Middle frontal gyrus (tissue), 1 donor: ENCODE measurements at regions not wholly inside any gene's neighbourhood (a gene's known extent, or its start where the extent isn't known, plus 50 kb on each side); places are given as distances from the start of the nearest gene placed in this dataset.

ENCODE experiments used
- DNase-seq: peaks from one replicate; pipeline ENCODE4 v3.0.0-alpha.2; 2015; ENCODE audit warnings: low spot score; ENCODE audit errors: extremely low spot score

- no peak for DNase-seq
Measured at GRCh38 chr10:78550716-78551115, 517.1 kb downstream of the RPS24 start.

DNA sequence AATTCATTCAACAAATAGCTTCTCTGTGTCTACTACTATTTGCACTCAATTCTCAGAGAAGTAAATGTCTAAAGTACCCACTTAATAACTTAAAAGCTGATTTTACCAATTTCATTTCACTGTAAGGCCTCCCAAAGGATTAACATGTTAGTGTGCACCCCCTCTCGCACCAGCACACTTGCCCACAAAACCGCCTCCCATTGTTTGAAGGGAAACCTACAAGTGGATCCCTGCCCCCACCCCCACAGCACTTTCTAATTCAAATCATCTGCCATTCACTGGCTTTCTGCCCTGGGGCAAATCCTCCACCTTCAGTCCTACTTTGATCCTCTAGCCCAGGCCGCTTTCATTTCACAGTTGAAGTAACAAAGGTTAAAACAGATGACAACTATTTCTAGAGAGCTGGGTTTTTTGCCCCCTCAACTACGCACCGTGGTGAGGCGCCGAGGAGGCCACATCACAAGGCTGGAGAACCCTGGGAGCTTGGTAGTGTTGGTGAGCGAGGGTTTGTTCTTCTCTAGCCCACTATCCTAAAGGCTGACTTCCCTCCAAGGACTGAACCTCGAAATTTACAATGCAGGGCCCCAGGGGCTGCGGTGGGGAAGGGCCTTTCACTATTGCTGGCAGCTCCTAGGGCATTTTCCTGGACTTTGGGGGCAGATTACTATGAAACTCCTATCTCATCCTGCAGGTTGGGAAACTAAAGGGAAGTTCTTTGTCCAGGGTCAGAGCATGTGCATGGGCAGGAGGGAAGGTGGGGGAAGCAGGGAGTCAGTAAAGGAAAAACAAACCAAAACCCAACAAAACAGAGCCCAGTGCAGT is 517.4 kb upstream of the ZMIZ1 start:
- no peak for DNase-seq

- no peak for DNase-seq
Measured at GRCh38 chr10:78552261-78552811, 516.4 kb upstream of the ZMIZ1 start.

- DNase-seq = no peak
Measured at GRCh38 chr10:78553792-78554191, 515.0 kb upstream of the ZMIZ1 start.

GRCh38 chr10:78555128-78555527 is 513.6 kb upstream of the ZMIZ1 start:
- DNase-seq = no peak

DNA sequence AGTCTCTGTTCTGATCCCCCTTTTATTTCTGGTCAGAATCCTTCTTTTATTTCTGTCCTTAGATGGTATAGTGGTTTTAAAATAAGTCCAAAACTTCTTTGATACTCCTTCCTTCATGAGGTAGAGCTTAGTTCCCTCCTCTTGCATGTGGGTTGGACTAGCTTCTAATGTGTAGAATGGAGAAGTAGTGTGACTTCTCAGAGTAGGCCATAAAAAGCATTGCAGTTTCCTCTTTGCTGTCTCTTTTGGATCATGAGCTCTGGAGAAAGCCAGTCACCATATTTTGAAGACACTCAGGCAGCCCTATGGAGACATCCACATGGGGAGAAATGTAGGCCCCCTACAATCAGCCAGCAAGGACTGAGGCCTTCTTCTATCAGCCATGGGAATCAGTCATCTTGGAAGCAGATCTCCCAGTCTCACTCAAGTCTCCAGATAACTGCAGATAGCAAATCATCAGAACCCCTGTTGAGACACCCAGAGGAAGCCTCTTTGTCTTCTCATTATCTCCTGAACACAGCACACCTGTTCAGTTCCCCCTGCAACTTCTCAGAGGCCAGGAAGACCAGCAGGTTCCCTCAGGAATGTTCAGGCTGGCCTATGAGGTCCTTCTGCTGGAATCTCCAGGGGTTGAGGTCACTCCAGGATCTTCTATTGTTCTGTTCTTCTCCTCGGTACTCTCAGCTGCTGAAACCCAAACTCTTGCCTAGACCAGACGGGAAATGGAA is 511.9 kb upstream of the ZMIZ1 start:
- no peak for DNase-seq

DNA sequence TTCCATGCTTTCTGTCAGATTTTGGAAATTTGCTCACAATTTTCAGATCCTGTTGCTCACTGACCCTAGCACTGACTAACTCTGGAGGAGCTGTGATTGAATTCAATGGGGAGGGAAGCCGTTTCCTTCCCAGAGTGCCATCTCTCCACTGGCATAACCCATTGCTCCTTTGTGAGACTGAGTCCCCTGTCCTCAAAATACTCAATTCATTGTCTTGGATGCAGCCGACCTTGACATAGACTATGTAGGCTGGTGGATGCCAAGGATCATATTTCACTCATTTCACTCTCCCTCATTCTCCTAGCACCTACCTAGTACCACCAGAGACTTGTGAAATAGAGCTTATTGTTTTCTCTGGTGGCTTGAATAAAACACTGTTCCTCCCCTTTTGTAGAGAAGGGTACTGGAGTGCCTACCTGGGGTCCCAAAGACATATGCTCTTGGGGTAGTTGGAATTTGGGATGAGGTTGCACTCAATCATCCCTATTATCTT is 511.3 kb upstream of the ZMIZ1 start:
- no peak for DNase-seq

GRCh38 chr10:78559661-78560340 is 509.0 kb upstream of the ZMIZ1 start:
- DNase-seq = no peak

- no peak for DNase-seq
Measured at GRCh38 chr10:78560341-78560688, 508.5 kb upstream of the ZMIZ1 start.

DNA sequence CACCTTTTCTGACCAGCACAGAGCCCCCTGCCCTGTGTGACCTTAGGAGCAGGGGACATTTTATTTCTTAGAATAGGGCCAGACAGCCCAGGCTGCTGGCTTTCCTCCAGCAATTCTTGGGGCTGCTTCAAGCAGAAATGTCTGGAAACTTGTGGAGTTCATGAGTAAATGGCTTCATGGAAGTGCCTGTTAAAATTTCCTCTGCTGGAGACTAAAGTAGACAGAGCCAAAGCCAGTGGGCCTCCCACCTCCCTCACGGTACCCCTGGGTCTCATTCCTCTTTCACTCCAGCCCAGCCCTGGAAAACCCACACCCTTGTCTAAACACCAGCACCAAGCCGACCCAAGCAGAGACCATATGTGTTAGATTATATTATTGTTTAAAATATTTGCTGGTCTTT is 505.5 kb upstream of the ZMIZ1 start:
- no peak for DNase-seq

DNA sequence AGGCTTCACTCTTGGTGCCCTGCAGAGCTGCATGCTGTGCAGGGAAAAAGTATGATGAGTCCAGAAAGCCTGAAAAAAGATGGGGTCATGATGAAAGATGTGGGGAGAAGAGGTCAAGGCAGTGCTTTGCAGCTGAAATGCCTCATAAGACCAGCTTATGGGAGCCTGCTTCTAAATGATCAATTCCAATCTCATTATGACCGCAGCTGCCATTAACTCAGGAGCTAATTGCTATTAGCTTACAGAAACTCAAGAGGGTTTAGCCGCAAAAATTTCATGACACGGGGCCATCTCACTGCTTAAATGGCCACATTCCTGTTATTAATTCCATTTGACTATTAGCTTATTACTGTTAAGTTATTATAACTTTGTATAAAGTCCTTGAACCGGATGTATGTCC is 502.9 kb upstream of the ZMIZ1 start:
- no peak for DNase-seq

GRCh38 chr10:78566284-78567111 is 502.3 kb upstream of the ZMIZ1 start:
- DNase-seq = no peak

DNA sequence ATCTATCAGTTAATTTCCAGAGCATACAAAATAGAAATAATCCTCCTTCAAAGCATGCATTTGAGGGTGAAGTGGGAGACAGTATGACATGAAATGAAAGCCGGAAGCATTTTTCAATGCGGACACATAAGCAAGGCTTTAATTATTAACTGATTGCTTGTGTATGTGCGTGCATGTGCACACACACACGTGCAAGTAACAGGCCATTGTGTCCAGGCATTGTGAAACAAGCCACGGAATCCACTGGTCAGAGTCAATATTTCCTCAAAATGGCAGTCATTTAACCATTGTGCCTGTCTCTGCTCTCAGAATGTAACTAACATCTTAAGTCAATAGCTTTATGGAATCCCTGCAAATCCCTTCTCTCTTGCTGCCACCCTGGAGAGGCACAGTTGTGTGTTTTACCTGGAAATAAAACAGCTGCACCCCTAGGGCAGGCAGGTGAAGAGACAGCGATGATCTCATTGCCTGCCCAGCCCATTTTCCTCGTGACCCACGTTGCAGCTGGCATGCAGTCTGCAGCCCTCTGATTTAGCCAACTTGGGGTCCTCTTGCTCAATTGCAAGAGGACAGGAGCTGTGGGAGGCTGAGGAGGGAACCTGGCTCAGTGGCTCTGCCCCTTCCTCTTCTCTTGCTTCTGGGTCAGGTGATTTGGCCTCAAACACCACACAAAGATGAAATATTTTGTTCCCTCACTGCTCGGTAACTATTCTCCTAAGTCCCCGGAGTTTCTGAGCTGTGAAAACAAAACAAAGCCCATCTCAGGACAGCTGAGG is 500.9 kb upstream of the ZMIZ1 start:
- no peak for DNase-seq

GRCh38 chr10:78568620-78569019 is 500.1 kb upstream of the ZMIZ1 start:
- no peak for DNase-seq

DNA sequence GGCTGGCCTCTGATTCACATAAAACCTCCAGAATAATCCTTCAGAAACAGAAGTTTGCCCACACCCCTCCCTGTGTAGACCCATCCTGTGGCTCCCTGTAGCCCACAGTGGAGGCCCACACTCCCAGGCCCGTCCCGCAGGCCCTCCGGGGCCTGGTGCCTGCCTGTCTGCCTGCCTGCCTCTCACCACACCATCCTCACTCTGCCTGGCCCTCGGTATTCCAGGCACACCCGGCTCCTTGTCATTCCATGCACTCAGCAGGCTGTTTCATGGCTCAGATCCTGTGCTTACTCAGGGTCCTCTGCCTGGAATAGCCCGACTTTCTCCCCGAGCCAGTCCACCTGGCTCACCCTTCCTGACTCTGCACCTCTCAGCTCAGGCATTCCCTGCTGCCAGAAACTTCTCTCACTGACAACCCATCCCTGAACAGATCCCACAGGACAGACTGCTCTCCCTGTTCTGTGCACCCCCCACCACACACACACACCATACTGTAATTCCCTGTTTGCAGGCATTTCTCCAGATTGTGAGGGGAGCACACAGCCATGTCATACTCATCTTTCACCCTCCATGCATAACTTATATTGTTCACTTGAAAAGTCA is 498.0 kb upstream of the ZMIZ1 start:
- no peak for DNase-seq

DNA sequence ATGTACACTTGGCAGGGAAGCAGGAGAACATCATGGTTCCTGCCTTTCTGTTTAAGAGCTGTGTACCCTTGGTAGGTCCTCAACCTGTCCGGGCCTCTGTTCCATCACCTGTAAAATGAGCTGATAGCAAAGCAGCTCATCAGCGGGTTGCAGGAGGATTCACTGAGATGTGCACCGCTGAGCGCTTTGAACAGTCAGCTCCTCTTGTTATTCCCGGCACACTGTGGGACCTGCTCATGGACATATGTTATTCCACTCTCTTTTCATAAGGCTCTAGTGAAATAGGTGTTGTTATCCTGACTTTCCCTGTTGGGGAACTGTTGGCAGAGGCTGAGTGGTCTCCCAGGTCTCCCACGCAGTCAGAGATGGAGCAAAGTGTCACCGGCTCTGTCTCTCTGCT is 497.5 kb upstream of the ZMIZ1 start:
- no peak for DNase-seq

- DNase-seq = no peak
Measured at GRCh38 chr10:78571891-78572290, 496.9 kb upstream of the ZMIZ1 start.

DNA sequence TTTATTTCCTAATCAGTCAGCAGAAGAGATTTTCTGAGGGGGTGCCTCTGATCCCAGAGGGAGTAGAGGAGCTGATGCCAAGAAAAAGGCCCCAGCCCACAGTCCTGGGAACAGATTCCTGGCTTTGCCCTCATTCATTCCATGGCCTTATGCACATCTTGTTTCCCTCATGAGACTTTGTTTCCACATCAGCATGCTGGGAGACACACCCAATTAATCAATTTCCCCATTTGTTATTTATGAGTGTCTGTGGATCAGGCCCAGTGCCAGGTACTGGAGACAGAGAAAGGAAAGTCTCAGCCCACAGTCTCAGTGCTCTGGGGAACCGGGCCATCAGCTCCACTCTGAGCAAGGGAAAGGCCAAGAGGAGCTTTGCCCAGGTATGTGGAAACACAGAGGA is 496.2 kb upstream of the ZMIZ1 start:
- no peak for DNase-seq

DNA sequence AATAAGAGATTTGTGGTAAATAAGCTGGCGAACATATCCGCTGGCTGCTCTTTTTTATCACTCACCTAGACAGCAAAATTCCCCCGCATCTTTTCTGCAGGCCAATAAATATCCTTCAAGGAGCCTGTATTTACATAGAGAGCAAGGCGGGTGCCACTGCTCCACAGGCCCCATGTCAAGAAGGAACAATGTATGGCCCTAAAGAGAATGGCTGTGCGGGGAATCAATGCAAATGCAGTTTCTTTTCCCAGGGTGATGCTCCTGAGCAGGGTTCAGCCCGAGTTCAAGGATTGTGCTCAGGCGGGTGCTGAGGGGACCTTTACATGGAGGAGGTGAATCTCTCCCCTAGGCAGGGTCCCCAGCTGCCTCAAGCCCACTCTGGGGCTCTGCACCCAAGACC is 494.2 kb upstream of the ZMIZ1 start:
- no peak for DNase-seq

DNA sequence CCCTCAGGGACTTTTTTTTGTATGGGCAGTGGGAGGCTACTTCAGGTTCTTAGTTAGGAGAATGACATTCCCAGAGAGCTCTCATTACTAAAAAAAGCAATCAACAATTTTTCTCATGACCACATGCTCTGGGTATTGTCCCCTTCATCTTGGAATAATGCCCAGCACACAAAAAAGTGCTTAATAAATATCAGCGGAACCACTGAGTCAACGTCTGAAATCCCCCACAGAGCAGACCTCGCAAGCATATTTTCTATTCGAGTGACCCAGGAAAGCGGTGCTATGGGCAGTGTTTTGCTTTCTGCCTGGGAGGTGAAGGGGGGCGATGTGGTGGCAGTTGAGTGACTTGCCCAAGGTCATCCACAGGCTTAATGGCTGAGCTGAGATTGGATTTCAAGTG is 493.4 kb upstream of the ZMIZ1 start:
- no peak for DNase-seq
